ENCODE measurements at regions not wholly inside any gene's neighbourhood (a gene's known extent, or its start where the extent isn't known, plus 50 kb on each side); places are given as distances from the start of the nearest gene placed in this dataset.
"Not testable (repeated sequence)": the region's sequence is repeated elsewhere in the genome, so short reads cannot be mapped to it uniquely, and the experiment has no call there.

GRCh38 chr10:100634034-100634433 lies 98.3 kb downstream of the HIF1AN start:
- no peak overlapping the region for H4K91ac ChIP-seq (ENCODE audit: low read depth, low read length, poor library complexity)

DNA sequence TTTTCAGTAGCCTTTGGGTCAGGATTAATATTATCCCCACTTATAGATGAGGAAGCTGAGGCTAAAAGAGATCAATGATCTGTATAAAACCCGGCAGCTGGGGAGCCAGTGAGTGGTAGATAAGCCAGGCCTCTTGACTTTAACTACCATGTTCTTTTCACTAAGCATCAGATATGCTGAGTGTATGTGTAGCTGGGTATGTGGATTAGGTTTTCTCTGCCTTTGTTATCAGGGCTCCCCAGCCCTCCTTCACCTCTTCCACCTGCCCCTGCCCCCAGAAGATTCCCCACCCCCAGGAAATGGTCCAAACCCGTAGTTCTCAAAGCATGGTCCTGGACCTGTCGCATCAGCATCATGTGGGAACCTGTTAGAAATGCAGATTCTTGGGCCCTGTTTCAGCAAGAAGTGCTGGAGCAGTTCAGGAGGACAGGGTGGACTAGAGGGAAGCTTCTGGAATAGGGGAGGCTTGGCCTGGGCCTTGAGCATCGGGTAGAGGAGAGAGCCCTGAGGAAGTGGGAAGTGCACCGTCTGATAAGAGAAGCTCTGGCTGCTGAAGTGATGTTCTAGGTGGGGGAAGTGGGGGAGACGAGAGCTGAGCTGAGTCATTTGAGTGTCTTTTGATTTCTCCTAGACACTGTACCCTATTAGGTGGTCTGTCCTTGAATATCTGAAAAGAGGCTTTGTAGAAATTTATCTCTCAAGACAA lies 101.3 kb downstream of the HIF1AN start:
- H2BK15ac ChIP-seq (ENCODE audit: low read length) = no peak overlapping the region
- no peak overlapping the region for H3K4me2 ChIP-seq (ENCODE audit: insufficient read depth, low read length, poor library complexity, severe bottlenecking)
- no peak for DNase-seq (ENCODE audit: low spot score)
- H2AK5ac ChIP-seq (ENCODE audit: low read depth, low read length) = no peak overlapping the region
- H3K4me3 ChIP-seq (ENCODE audit: low read length in 2 of 2) = no peak overlapping the region
- H3K23ac ChIP-seq (ENCODE audit: low read depth, low read length, poor library complexity) = no peak overlapping the region
- peaks cover 0 to 60% (median 8%) of the 10 kb centered on the region in 3 experiments for H3K27me3 ChIP-seq (ENCODE audit: control insufficient read depth in 3 of 3, insufficient read depth in 3 of 3, low read depth in 1 of 3, low read length in 3 of 3)
- no peaks in the 10 kb centered on the region for H3K36me3 ChIP-seq (replicated peaks in 1 of 2; ENCODE audit: control insufficient read depth in 2 of 2, insufficient read depth in 2 of 2, low read length in 2 of 2)
- H2BK120ac ChIP-seq (ENCODE audit: low read depth, low read length) = no peak overlapping the region
- H4K91ac ChIP-seq (ENCODE audit: low read depth, low read length, poor library complexity) = no peak overlapping the region
- no peak overlapping the region for H3K18ac ChIP-seq (ENCODE audit: low read length)
- H3K14ac ChIP-seq (ENCODE audit: low read length) = no peak overlapping the region
- H3K9ac ChIP-seq (ENCODE audit: low read depth, low read length, poor library complexity) = no peak overlapping the region
- H2BK12ac ChIP-seq (ENCODE audit: low read length) = no peak overlapping the region
- H3K4me1 ChIP-seq (ENCODE audit: control insufficient read depth in 2 of 2, insufficient read depth in 1 of 2, low read depth in 1 of 2, low read length in 2 of 2) = peaks cover 5 to 8% of the 10 kb centered on the region in 2 donors
- H4K8ac ChIP-seq (ENCODE audit: low read depth, low read length) = no peak overlapping the region
- WGBS, 2 donors (ENCODE audit: extremely low coverage in 2 of 2, insufficient read length in 2 of 2, insufficient replicate concordance in 1 of 2) = no CpG with 5 or more reads among the region's 6 CpGs
- no peak overlapping the region for H2AFZ ChIP-seq (ENCODE audit: low read length)
- no peak overlapping the region for H3K4ac ChIP-seq (ENCODE audit: low read length)
- no peak overlapping the region for H3K27ac ChIP-seq (replicated peaks; ENCODE audit: low read length)
- H3K79me1 ChIP-seq (ENCODE audit: low read depth, low read length) = no peaks in the 10 kb centered on the region
- no peak overlapping the region for H2BK5ac ChIP-seq (ENCODE audit: low read length)
- H3K9me3 ChIP-seq (replicated peaks in 1 of 2; ENCODE audit: control insufficient read depth in 2 of 2, insufficient read depth in 1 of 2, low read depth in 1 of 2, low read length in 2 of 2) = no peaks in the 10 kb centered on the region

More at GRCh38 chr10:100634034-100634433, 98.3 kb downstream of the HIF1AN start:
- no peak overlapping the region for H3K9ac ChIP-seq (ENCODE audit: low read depth, low read length, poor library complexity)
- no peak overlapping the region for H2BK15ac ChIP-seq (ENCODE audit: low read length)
- H3K79me1 ChIP-seq (ENCODE audit: low read depth, low read length) = no peaks in the 10 kb centered on the region
- H2BK12ac ChIP-seq (ENCODE audit: low read length) = no peak overlapping the region
- no peak overlapping the region for H3K4ac ChIP-seq (ENCODE audit: low read length)
- H3K4me2 ChIP-seq (ENCODE audit: insufficient read depth, low read length, poor library complexity, severe bottlenecking) = no peak overlapping the region
- H2BK120ac ChIP-seq (ENCODE audit: low read depth, low read length) = no peak overlapping the region
- no peak for DNase-seq (ENCODE audit: low spot score)
- H3K18ac ChIP-seq (ENCODE audit: low read length) = no peak overlapping the region
- no peak overlapping the region for H2BK5ac ChIP-seq (ENCODE audit: low read length)
- H3K36me3 ChIP-seq (replicated peaks in 1 of 2; ENCODE audit: control insufficient read depth in 2 of 2, insufficient read depth in 2 of 2, low read length in 2 of 2) = no peaks in the 10 kb centered on the region
- no peak overlapping the region for H3K23ac ChIP-seq (ENCODE audit: low read depth, low read length, poor library complexity)
- H3K4me3 ChIP-seq (ENCODE audit: low read length in 2 of 2) = no peak overlapping the region
- WGBS, 2 donors (ENCODE audit: extremely low coverage in 2 of 2, insufficient read length in 2 of 2, insufficient replicate concordance in 1 of 2) = no CpG with 5 or more reads among the region's 5 CpGs
- H2AFZ ChIP-seq (ENCODE audit: low read length) = no peak overlapping the region
- no peaks in the 10 kb centered on the region for H3K9me3 ChIP-seq (replicated peaks in 1 of 2; ENCODE audit: control insufficient read depth in 2 of 2, insufficient read depth in 1 of 2, low read depth in 1 of 2, low read length in 2 of 2)
- H3K14ac ChIP-seq (ENCODE audit: low read length) = no peak overlapping the region
- H3K4me1 ChIP-seq (ENCODE audit: control insufficient read depth in 2 of 2, insufficient read depth in 1 of 2, low read depth in 1 of 2, low read length in 2 of 2) = peaks cover 5 to 8% of the 10 kb centered on the region in 2 donors
- H4K8ac ChIP-seq (ENCODE audit: low read depth, low read length) = no peak overlapping the region
- H2AK5ac ChIP-seq (ENCODE audit: low read depth, low read length) = no peak overlapping the region
- no peak overlapping the region for H3K27ac ChIP-seq (replicated peaks; ENCODE audit: low read length)
- peaks cover 0 to 48% (median 7%) of the 10 kb centered on the region in 3 experiments for H3K27me3 ChIP-seq (ENCODE audit: control insufficient read depth in 3 of 3, insufficient read depth in 3 of 3, low read depth in 1 of 3, low read length in 3 of 3)

DNA sequence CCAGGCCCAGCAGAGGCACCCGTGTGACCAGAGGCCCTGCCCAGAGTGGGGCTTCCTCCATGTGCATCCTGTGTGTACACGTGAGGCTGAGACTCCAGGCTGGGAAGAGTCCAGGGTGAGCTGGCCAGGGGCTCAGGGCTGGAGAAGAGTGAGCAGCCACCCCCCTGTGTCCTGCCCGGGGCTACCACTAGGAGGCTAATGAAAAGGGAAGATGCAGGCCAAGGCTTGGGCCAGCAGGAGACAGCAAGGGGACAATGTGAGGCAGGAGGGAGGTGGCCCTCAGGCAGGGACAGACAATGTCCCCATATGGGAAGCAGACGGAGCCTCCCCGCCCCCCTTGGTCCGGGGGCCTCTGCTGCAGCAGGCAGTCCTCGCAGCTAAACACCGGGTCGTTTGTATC lies 102.0 kb downstream of the HIF1AN start:
- peaks cover 0 to 68% (median 13%) of the 10 kb centered on the region in 3 experiments for H3K27me3 ChIP-seq (ENCODE audit: control insufficient read depth in 3 of 3, insufficient read depth in 3 of 3, low read depth in 1 of 3, low read length in 3 of 3)
- no peak overlapping the region for H3K14ac ChIP-seq (ENCODE audit: low read length)
- H2AK5ac ChIP-seq (ENCODE audit: low read depth, low read length) = no peak overlapping the region
- no peak overlapping the region for H3K9ac ChIP-seq (ENCODE audit: low read depth, low read length, poor library complexity)
- no peaks in the 10 kb centered on the region for H3K9me3 ChIP-seq (replicated peaks in 1 of 2; ENCODE audit: control insufficient read depth in 2 of 2, insufficient read depth in 1 of 2, low read depth in 1 of 2, low read length in 2 of 2)
- H3K36me3 ChIP-seq (replicated peaks in 1 of 2; ENCODE audit: control insufficient read depth in 2 of 2, insufficient read depth in 2 of 2, low read length in 2 of 2) = no peaks in the 10 kb centered on the region
- no peak overlapping the region for H4K8ac ChIP-seq (ENCODE audit: low read depth, low read length)
- DNase-seq (ENCODE audit: low spot score) = peak; percentile 55
- no peak overlapping the region for H3K23ac ChIP-seq (ENCODE audit: low read depth, low read length, poor library complexity)
- no peak overlapping the region for H3K27ac ChIP-seq (replicated peaks; ENCODE audit: low read length)
- no peak overlapping the region for H2BK12ac ChIP-seq (ENCODE audit: low read length)
- no peak overlapping the region for H3K4me2 ChIP-seq (ENCODE audit: insufficient read depth, low read length, poor library complexity, severe bottlenecking)
- no peak overlapping the region for H2BK120ac ChIP-seq (ENCODE audit: low read depth, low read length)
- H3K79me1 ChIP-seq (ENCODE audit: low read depth, low read length) = no peaks in the 10 kb centered on the region
- H2AFZ ChIP-seq (ENCODE audit: low read length) = peak overlapping the region; percentile 62
- H4K91ac ChIP-seq (ENCODE audit: low read depth, low read length, poor library complexity) = no peak overlapping the region
- H2BK5ac ChIP-seq (ENCODE audit: low read length) = no peak overlapping the region
- no CpG with 5 or more reads among the region's 9 CpGs for WGBS, 2 donors (ENCODE audit: extremely low coverage in 2 of 2, insufficient read length in 2 of 2, insufficient replicate concordance in 1 of 2)
- no peak overlapping the region for H3K4ac ChIP-seq (ENCODE audit: low read length)
- no peak overlapping the region for H3K4me3 ChIP-seq (ENCODE audit: low read length in 2 of 2)
- no peak overlapping the region for H3K18ac ChIP-seq (ENCODE audit: low read length)
- peaks cover 5 to 12% of the 10 kb centered on the region in 2 donors for H3K4me1 ChIP-seq (ENCODE audit: control insufficient read depth in 2 of 2, insufficient read depth in 1 of 2, low read depth in 1 of 2, low read length in 2 of 2)
- H2BK15ac ChIP-seq (ENCODE audit: low read length) = no peak overlapping the region

- not testable (repeated sequence) for H2BK15ac ChIP-seq (ENCODE audit: low read length); H3K27ac ChIP-seq (replicated peaks; ENCODE audit: low read length); H3K36me3 ChIP-seq (replicated peaks in 1 of 2; ENCODE audit: control insufficient read depth in 2 of 2, insufficient read depth in 2 of 2, low read length in 2 of 2); H2BK120ac ChIP-seq (ENCODE audit: low read depth, low read length); H3K4me3 ChIP-seq (ENCODE audit: low read length in 2 of 2); H3K4me2 ChIP-seq (ENCODE audit: insufficient read depth, low read length, poor library complexity, severe bottlenecking); H3K4ac ChIP-seq (ENCODE audit: low read length); H3K9ac ChIP-seq (ENCODE audit: low read depth, low read length, poor library complexity); H4K91ac ChIP-seq (ENCODE audit: low read depth, low read length, poor library complexity); H3K9me3 ChIP-seq (replicated peaks in 1 of 2; ENCODE audit: control insufficient read depth in 2 of 2, insufficient read depth in 1 of 2, low read depth in 1 of 2, low read length in 2 of 2); H3K14ac ChIP-seq (ENCODE audit: low read length); H3K79me1 ChIP-seq (ENCODE audit: low read depth, low read length); H2BK5ac ChIP-seq (ENCODE audit: low read length); DNase-seq (ENCODE audit: low spot score); H3K23ac ChIP-seq (ENCODE audit: low read depth, low read length, poor library complexity); H4K8ac ChIP-seq (ENCODE audit: low read depth, low read length); H2BK12ac ChIP-seq (ENCODE audit: low read length); H3K18ac ChIP-seq (ENCODE audit: low read length); H2AK5ac ChIP-seq (ENCODE audit: low read depth, low read length); H2AFZ ChIP-seq (ENCODE audit: low read length)
- peaks cover 5 to 12% of the 10 kb centered on the region in 2 donors for H3K4me1 ChIP-seq (ENCODE audit: control insufficient read depth in 2 of 2, insufficient read depth in 1 of 2, low read depth in 1 of 2, low read length in 2 of 2)
- H3K27me3 ChIP-seq (ENCODE audit: control insufficient read depth in 3 of 3, insufficient read depth in 3 of 3, low read depth in 1 of 3, low read length in 3 of 3) = peaks cover 0 to 67% (median 14%) of the 10 kb centered on the region in 3 experiments
- WGBS, 2 donors (ENCODE audit: extremely low coverage in 2 of 2, insufficient read length in 2 of 2, insufficient replicate concordance in 1 of 2) = no CpG with 5 or more reads among the region's 6 CpGs
Measured at GRCh38 chr10:100638969-100639368, 103.2 kb downstream of the HIF1AN start.

Measured in neuronal stem cell (in vitro differentiated cells).